Hepatocyte (in vitro differentiated cells): ENCODE measurements at regions not wholly inside any gene's neighbourhood (a gene's known extent, or its start where the extent isn't known, plus 50 kb on each side); places are given as distances from the start of the nearest gene placed in this dataset.

Experiments used
- DNase-seq: peaks from one replicate; pipeline ENCODE4 v3.0.0-alpha.2; 2016; ENCODE audit warnings: low spot score
- H2AFZ ChIP-seq: fragments of 200-600 bp; sonication (generic); 2 replicates; pipeline ENCODE4 v1.6.0; 2016; ENCODE audit warnings: antibody characterized with exemption, mild to moderate bottlenecking
- H3K27ac ChIP-seq: fragments of 200-600 bp; sonication (generic); 2 replicates; pipeline ENCODE4 v1.5.1; 2016; ENCODE audit warnings: mild to moderate bottlenecking
- H3K27me3 ChIP-seq: fragments of 200-600 bp; sonication (generic); 2 replicates; pipeline ENCODE4 v1.6.1; 2016
- H3K36me3 ChIP-seq: fragments of 200-600 bp; sonication (generic); replicated peaks from 2 replicates; pipeline ENCODE4 v1.5.1; 2016; ENCODE audit warnings: low read depth; ENCODE audit not compliant: insufficient read depth
- H3K4me1 ChIP-seq: fragments of 200-600 bp; sonication (generic); 2 replicates; pipeline ENCODE4 v1.5.1; 2016; ENCODE audit warnings: mild to moderate bottlenecking, moderate library complexity; ENCODE audit not compliant: insufficient read depth
- H3K4me2 ChIP-seq: fragments of 200-600 bp; sonication (generic); 2 replicates; pipeline ENCODE4 v1.6.0; 2016
- H3K4me3 ChIP-seq: fragments of 200-600 bp; sonication (generic); 2 replicates; pipeline ENCODE4 v1.5.1; 2016; ENCODE audit warnings: mild to moderate bottlenecking
- H3K79me2 ChIP-seq: fragments of 200-600 bp; sonication (generic); 2 replicates; pipeline ENCODE4 v1.6.0; 2017; ENCODE audit warnings: mild to moderate bottlenecking
- H3K9me2 ChIP-seq: fragments of 200-600 bp; sonication (generic); replicated peaks from 2 replicates; pipeline ENCODE4 v1.6.0; 2017; ENCODE audit warnings: mild to moderate bottlenecking; ENCODE audit not compliant: insufficient read depth
- H3K9me3 ChIP-seq: fragments of 200-600 bp; sonication (generic); 2 replicates; pipeline ENCODE4 v1.5.1; 2016; ENCODE audit warnings: low read depth, mild to moderate bottlenecking
- H4K20me1 ChIP-seq: fragments of 200-600 bp; sonication (generic); 2 replicates; pipeline ENCODE4 v1.6.0; 2016; ENCODE audit warnings: mild to moderate bottlenecking; ENCODE audit not compliant: insufficient read depth, poor library complexity, severe bottlenecking
- CTCF ChIP-seq: fragments of 200-600 bp; sonication (generic); IDR thresholded peaks from 2 replicates; pipeline ENCODE4 v1.5.1; 2016; ENCODE audit warnings: antibody characterized with exemption, mild to moderate bottlenecking; ENCODE audit not compliant: poor library complexity
- EZH2 ChIP-seq: fragments of 200-600 bp; sonication (generic); IDR thresholded peaks from 2 replicates; pipeline ENCODE4 v1.6.1; 2016; ENCODE audit warnings: antibody characterized with exemption, mild to moderate bottlenecking, borderline replicate concordance
- EZH2phosphoT487 ChIP-seq: fragments of 200-600 bp; sonication (generic); IDR thresholded peaks from one replicate; pipeline ENCODE4 v1.6.1; 2018; ENCODE audit warnings: antibody characterized with exemption, mild to moderate bottlenecking, low read depth, moderate library complexity; ENCODE audit not compliant: unreplicated experiment, severe bottlenecking
- WGBS: methylation state at CpG from one replicate; pipeline ENCODE4 v1.1.6; 2016; ENCODE audit warnings: low lambda C conversion rate; ENCODE audit errors: missing lambda C conversion rate; 5-methylcytosine and 5-hydroxymethylcytosine counted together

GRCh38 chr6:12384357-12384912 is 94.3 kb downstream of the EDN1 start:
- Histone ChIP-seq H3K79me2 (no peaks in the 10 kb centered on the region), H3K4me2 (no peak overlapping the region), H3K4me3 (no peak overlapping the region), H4K20me1 (no peaks in the 10 kb centered on the region), H2AFZ (no peak overlapping the region), H3K9me3 (no peaks in the 10 kb centered on the region), H3K27me3 (no peaks in the 10 kb centered on the region), H3K27ac (no peak overlapping the region), H3K9me2 (no peaks in the 10 kb centered on the region), H3K36me3 (no peaks in the 10 kb centered on the region), H3K4me1 (no peaks in the 10 kb centered on the region)
- DNase-seq = no peak
- TF ChIP-seq EZH2phosphoT487 (no peak), CTCF (no peak), EZH2 (no peak)
- WGBS = 40% methylated on average over 2 of the region's 2 CpGs

GRCh38 chr6:12385316-12385715 is 95.2 kb downstream of the EDN1 start:
- H3K27me3 ChIP-seq = no peaks in the 10 kb centered on the region
- no peaks in the 10 kb centered on the region for H3K36me3 ChIP-seq
- TF ChIP-seq EZH2phosphoT487 (no peak), CTCF (no peak), EZH2 (no peak)
- no peak overlapping the region for H3K27ac ChIP-seq
- 40% methylated on average over 3 of the region's 3 CpGs for WGBS
- no peaks in the 10 kb centered on the region for H4K20me1 ChIP-seq
- no peak for DNase-seq
- no peak overlapping the region for H3K4me2 ChIP-seq
- H3K4me3 ChIP-seq = no peak overlapping the region
- no peaks in the 10 kb centered on the region for H3K9me3 ChIP-seq
- H3K9me2 ChIP-seq = no peaks in the 10 kb centered on the region
- no peaks in the 10 kb centered on the region for H3K4me1 ChIP-seq
- H3K79me2 ChIP-seq = no peaks in the 10 kb centered on the region
- no peak overlapping the region for H2AFZ ChIP-seq

- no peak for DNase-seq
- H3K27ac ChIP-seq = no peak overlapping the region
- TF ChIP-seq EZH2phosphoT487 (no peak), CTCF (no peak), EZH2 (no peak)
- no peak overlapping the region for H3K4me2 ChIP-seq
- no peak overlapping the region for H3K4me3 ChIP-seq
- H3K27me3 ChIP-seq = no peaks in the 10 kb centered on the region
- no peaks in the 10 kb centered on the region for H3K79me2 ChIP-seq
- no peaks in the 10 kb centered on the region for H3K9me2 ChIP-seq
- no peaks in the 10 kb centered on the region for H3K4me1 ChIP-seq
- 89% methylated on average over 4 of the region's 5 CpGs for WGBS
- H3K36me3 ChIP-seq = no peaks in the 10 kb centered on the region
- no peak overlapping the region for H2AFZ ChIP-seq
- no peaks in the 10 kb centered on the region for H3K9me3 ChIP-seq
- H4K20me1 ChIP-seq = no peaks in the 10 kb centered on the region
Observed at GRCh38 chr6:12386816-12387215, 96.7 kb downstream of the EDN1 start.

- Histone ChIP-seq H3K4me2 (no peak overlapping the region), H3K36me3 (no peaks in the 10 kb centered on the region)
- WGBS = 64% methylated on average over 3 of the region's 3 CpGs
Observed at GRCh38 chr6:12391472-12391871, 101.3 kb downstream of the EDN1 start.

More at GRCh38 chr6:12391472-12391871, 101.3 kb downstream of the EDN1 start:
- Histone ChIP-seq H3K27me3 (no peaks in the 10 kb centered on the region), H3K79me2 (no peaks in the 10 kb centered on the region), H4K20me1 (no peaks in the 10 kb centered on the region), H3K9me2 (no peaks in the 10 kb centered on the region), H3K4me1 (peaks cover 4% of the 10 kb centered on the region), H3K27ac (no peak overlapping the region), H3K4me3 (no peak overlapping the region), H2AFZ (no peak overlapping the region), H3K9me3 (no peaks in the 10 kb centered on the region)
- no peak for DNase-seq
- no peak for TF ChIP-seq EZH2
- TF ChIP-seq EZH2phosphoT487 = no peak
- TF ChIP-seq CTCF = no peak
